ENCODE measurements at regions not wholly inside any gene's neighbourhood (a gene's known extent, or its start where the extent isn't known, plus 50 kb on each side); places are given as distances from the start of the nearest gene placed in this dataset.
"Not testable (repeated sequence)": the region's sequence is repeated elsewhere in the genome, so short reads cannot be mapped to it uniquely, and the experiment has no call there.

- DNase-seq (ENCODE audit: low read depth, low spot score): no peak
Observed at GRCh38 chr4:128649575-128650205, 159.8 kb upstream of the JADE1 start.

GRCh38 chr4:128649161-128649560 lies 160.3 kb upstream of the JADE1 start:
- no peak for DNase-seq (ENCODE audit: low read depth, low spot score)

GRCh38 chr4:128648021-128648420 lies 161.5 kb upstream of the JADE1 start:
- no peak for DNase-seq (ENCODE audit: low read depth, low spot score)

- not testable (repeated sequence) for DNase-seq (ENCODE audit: low read depth, low spot score)
Observed at GRCh38 chr4:128646893-128647292, 162.6 kb upstream of the JADE1 start.

GRCh38 chr4:128644693-128645654 lies 164.5 kb upstream of the JADE1 start:
- DNase-seq (ENCODE audit: low read depth, low spot score): not testable (repeated sequence)

GRCh38 chr4:128644107-128644506 lies 165.4 kb upstream of the JADE1 start:
- not testable (repeated sequence) for DNase-seq (ENCODE audit: low read depth, low spot score)

- DNase-seq (ENCODE audit: low read depth, low spot score): not testable (repeated sequence)
Observed at GRCh38 chr4:128641566-128641965, 167.9 kb upstream of the JADE1 start.

- DNase-seq (ENCODE audit: low read depth, low spot score): peak; percentile 42
Observed at GRCh38 chr4:128639541-128640270, 169.8 kb upstream of the JADE1 start.

GRCh38 chr4:128636906-128637305 lies 172.6 kb upstream of the JADE1 start:
- DNase-seq (ENCODE audit: low read depth, low spot score): no peak

- DNase-seq (ENCODE audit: low read depth, low spot score): peak; percentile 87
Observed at GRCh38 chr4:128635955-128636560, 173.4 kb upstream of the JADE1 start.

- DNase-seq (ENCODE audit: low read depth, low spot score): peak; percentile 71
Observed at GRCh38 chr4:128635141-128635954, 174.2 kb upstream of the JADE1 start.

GRCh38 chr4:128633067-128633466 lies 176.4 kb upstream of the JADE1 start:
- DNase-seq (ENCODE audit: low read depth, low spot score): no peak

- DNase-seq (ENCODE audit: low read depth, low spot score): no peak
Observed at GRCh38 chr4:128630871-128631270, 178.6 kb upstream of the JADE1 start.

- DNase-seq (ENCODE audit: low read depth, low spot score): no peak
Observed at GRCh38 chr4:128623508-128624215, 185.8 kb upstream of the JADE1 start.

GRCh38 chr4:128620279-128620965 lies 189.1 kb upstream of the JADE1 start:
- DNase-seq (ENCODE audit: low read depth, low spot score): not testable (repeated sequence)

GRCh38 chr4:128615197-128615596 lies 194.3 kb upstream of the JADE1 start:
- DNase-seq (ENCODE audit: low read depth, low spot score): no peak

GRCh38 chr4:128608006-128608405 lies 201.5 kb upstream of the JADE1 start:
- DNase-seq (ENCODE audit: low read depth, low spot score): no peak

- DNase-seq (ENCODE audit: low read depth, low spot score): no peak
Observed at GRCh38 chr4:128606173-128606572, 203.3 kb upstream of the JADE1 start.

GRCh38 chr4:128604840-128605239 lies 204.7 kb upstream of the JADE1 start:
- no peak for DNase-seq (ENCODE audit: low read depth, low spot score)

- DNase-seq (ENCODE audit: low read depth, low spot score): no peak
Observed at GRCh38 chr4:128604204-128604603, 205.3 kb upstream of the JADE1 start.

All from ELF-1 (cell line).